ENCODE measurements at regions not wholly inside any gene's neighbourhood (a gene's known extent, or its start where the extent isn't known, plus 50 kb on each side); places are given as distances from the start of the nearest gene placed in this dataset.

DNA sequence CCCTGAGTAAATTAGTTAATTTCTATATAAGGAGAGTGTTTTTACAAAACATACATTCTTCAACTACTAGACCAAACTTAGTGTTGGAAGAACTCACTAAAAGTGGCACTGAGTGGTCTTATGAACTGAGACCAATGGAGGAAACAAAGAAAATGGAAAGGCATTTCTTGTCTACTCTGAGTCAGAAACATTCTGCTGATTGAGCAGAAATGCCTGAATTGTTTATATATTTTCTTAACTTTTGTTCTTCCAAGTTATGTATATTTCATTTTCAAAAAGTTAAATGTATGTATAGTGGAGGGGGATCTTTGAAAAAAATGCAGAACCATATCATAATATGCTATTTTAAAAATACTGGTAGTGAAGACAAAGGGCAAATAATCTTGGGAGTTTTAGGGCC, 320.7 kb downstream of the HGF start:
- TF ChIP-seq, protein P1, sequence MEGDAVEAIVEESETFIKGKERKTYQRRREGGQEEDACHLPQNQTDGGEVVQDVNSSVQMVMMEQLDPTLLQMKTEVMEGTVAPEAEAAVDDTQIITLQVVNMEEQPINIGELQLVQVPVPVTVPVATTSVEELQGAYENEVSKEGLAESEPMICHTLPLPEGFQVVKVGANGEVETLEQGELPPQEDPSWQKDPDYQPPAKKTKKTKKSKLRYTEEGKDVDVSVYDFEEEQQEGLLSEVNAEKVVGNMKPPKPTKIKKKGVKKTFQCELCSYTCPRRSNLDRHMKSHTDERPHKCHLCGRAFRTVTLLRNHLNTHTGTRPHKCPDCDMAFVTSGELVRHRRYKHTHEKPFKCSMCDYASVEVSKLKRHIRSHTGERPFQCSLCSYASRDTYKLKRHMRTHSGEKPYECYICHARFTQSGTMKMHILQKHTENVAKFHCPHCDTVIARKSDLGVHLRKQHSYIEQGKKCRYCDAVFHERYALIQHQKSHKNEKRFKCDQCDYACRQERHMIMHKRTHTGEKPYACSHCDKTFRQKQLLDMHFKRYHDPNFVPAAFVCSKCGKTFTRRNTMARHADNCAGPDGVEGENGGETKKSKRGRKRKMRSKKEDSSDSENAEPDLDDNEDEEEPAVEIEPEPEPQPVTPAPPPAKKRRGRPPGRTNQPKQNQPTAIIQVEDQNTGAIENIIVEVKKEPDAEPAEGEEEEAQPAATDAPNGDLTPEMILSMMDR (IDR thresholded peaks at IDR 0.05), result no peak
- TF ChIP-seq POLR2A (IDR thresholded peaks at IDR 0.05; ENCODE audit: low read depth) (no peak), EP300 (IDR thresholded peaks at IDR 0.05) (no peak)

Measured in esophagus muscularis mucosa (tissue), 4 donors.